Epithelial cell of prostate (primary cell): ENCODE measurements at regions not wholly inside any gene's neighbourhood (a gene's known extent, or its start where the extent isn't known, plus 50 kb on each side); places are given as distances from the start of the nearest gene placed in this dataset.
A peak's percentile ranks its signal among the peaks of the same experiment; 100 is the strongest.
"Not testable (repeated sequence)": the region's sequence is repeated elsewhere in the genome, so short reads cannot be mapped to it uniquely, and the experiment has no call there.

Experiments
- DNase-seq: peaks from one replicate; pipeline ENCODE4 v3.0.0-alpha.2; 2011; ENCODE audit warnings: low read depth, low spot score
- H3K27ac ChIP-seq: fragments of 450-650 bp; 2 replicates; pipeline ENCODE4 v1.5.1; 2017; ENCODE audit warnings: mild to moderate bottlenecking

DNA sequence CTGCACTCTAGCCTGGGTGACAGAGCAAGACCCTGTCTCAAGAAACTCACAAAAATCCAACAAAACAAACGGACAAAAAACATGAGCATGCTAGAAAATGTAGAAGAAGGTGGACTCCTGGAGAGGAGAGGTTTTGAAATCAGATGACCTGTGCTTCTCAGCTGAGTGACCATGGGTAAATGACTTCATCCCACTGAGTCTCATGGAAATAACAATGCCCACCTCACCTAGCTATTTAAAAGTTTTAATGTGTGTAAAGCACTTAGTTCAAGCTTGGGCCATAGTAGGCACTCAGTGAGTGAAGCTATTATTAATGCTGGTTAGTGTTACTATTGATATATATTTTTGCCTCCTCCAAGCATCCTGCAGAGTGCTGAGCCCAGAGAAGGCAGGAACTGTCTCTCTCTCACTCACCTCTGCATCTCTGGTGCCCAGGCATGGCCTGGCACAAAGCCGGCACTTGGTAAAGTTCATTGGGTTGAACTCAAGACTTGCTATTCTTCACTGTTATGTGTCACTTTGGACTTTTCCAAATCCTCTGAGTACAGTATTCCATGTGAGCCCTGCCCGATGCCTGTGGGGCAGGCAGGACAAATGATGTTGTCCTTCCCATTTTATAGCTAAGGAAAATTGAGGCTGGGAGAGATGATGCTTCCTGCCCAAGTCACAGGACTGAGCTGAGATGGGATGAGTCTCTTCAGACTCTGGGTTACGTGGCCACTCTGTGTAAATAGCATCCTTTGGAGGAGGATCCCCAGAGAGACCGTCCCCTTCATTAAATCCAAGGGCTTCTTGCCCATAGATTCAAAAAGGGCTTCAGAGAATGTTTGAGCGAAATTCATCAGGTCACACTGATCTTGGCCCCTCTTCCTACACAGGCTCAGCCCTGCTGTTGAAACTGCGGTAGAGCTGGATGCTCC, 81.4 kb upstream of the EMX2 start:
- no peak for DNase-seq
- H3K27ac ChIP-seq: peak overlapping the region; percentile 65

GRCh38 chr10:117458571-117458970, 83.3 kb upstream of the PDZD8 start:
- no peak for DNase-seq
- no peak overlapping the region for H3K27ac ChIP-seq

GRCh38 chr10:117457932-117458331, 82.7 kb upstream of the PDZD8 start:
- no peak for DNase-seq
- no peak overlapping the region for H3K27ac ChIP-seq

- DNase-seq: no peak
- H3K27ac ChIP-seq: no peak overlapping the region
Measured at GRCh38 chr10:117457071-117457810, 82.0 kb upstream of the PDZD8 start.

DNA sequence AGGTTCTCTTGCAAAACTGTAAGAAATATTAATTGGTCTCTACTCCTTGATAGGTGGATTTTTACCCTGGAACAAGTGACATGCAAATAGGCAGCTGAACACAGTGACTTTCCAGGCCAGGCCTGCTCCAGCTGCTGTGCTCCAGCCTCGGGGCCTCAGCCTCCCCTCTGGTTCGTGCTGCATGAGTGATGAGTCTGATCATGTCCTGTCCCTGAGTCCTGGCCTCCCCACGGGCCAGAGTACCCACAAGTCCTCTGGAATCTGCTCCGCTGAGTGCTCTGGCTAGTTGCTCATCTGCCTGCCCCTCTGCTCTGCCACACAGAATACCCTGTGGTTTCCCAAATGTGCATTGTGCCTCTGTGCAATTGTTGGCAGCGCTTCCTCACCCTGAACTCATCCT, 80.1 kb upstream of the PDZD8 start:
- no peak overlapping the region for H3K27ac ChIP-seq
- DNase-seq: no peak

GRCh38 chr10:117454502-117454901, 79.3 kb upstream of the PDZD8 start:
- no peak overlapping the region for H3K27ac ChIP-seq
- no peak for DNase-seq

GRCh38 chr10:117453484-117453883, 78.2 kb upstream of the PDZD8 start:
- not testable (repeated sequence) for H3K27ac ChIP-seq

DNA sequence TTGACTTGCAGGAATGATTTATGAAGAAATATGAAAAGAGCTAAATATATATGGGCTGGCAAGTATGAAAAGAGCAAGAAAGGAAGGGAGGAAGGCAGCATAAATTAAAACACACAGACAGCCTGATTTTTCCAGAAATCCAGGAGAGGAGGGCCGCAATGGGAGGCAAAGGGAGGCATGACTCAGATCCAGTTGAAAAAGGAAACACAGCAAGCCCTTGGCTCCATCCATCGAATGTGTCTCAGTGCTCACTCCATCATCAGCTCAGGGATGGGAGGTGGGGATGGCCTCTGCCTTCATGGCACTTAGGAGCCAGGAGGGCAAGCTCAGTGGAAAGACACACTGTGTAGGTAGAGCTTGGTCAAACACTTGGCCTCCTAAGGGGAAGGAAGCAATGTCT, 75.7 kb upstream of the PDZD8 start:
- DNase-seq: no peak
- no peak overlapping the region for H3K27ac ChIP-seq

More at GRCh38 chr10:117453484-117453883, 78.2 kb upstream of the PDZD8 start:
- not testable (repeated sequence) for DNase-seq

GRCh38 chr10:117449636-117450035, 74.4 kb upstream of the PDZD8 start:
- H3K27ac ChIP-seq: no peak overlapping the region
- no peak for DNase-seq

DNA sequence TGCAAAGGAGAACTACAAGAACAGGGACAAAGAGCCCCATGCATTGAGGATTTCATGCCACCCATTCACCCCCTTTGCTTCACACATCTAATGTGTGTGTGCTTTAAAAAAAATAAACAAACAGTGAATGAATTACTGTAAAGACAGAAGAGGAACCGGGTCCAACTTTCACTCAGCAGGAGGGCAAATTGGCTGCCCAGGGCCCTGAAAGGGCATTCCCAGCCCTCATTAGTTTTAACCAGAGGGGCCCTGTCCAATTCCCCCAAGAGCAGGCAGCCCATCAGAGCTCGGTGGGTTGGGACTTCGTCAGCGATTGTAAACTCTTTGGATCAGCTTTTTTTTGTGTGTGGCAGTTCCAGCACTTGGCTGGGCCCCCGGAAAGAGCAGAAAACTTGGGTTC, 73.6 kb upstream of the PDZD8 start:
- no peak overlapping the region for H3K27ac ChIP-seq
- DNase-seq: no peak

DNA sequence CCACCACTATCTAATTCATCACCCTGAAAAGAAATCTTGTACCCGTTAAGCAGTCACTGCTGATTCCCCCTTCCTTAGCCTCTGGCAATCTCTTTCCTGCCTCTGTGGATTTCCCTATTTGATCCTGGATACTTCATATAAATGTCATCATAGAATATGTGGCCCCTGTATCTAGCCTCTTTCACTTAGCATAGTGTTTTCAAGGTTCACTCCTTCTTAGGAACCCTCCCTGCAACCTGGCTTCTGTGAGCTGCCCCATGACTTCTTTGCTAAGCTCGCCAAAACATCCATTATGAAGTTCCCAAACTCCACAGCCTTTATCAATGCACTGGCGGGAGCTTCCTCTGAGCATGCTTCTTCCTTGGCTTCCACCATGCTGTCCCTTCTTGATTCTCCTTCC, 70.8 kb upstream of the PDZD8 start:
- no peak for DNase-seq
- H3K27ac ChIP-seq: no peak overlapping the region

DNA sequence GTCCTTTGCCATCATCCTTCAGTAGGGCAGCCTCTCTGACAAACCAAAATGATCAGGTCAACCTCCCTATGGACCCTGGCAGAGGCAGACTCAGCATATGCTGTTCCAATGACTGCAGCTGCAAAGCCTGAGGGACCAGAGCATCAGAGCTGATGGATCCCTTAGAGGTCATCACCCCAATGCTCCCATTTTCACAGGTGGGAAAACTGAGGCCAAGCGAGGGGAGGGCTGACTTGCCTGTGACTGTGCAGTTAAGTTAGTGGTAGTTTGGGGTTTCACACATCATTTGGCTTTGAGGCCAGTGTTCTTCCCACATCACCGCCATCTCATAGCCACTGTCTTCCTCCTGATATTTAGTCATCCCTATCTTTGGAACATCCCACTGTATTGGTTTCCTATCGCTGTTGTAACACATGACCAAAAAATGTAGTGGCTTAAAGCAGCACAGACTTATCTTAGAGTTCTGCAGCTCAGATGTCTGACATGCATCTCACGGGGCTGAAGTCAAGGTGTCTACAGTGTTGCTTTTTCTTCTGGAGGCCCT, 69.3 kb upstream of the PDZD8 start:
- H3K27ac ChIP-seq: no peak overlapping the region
- no peak for DNase-seq

- no peak overlapping the region for H3K27ac ChIP-seq
Measured at GRCh38 chr10:117443686-117444041, 68.4 kb upstream of the PDZD8 start.

GRCh38 chr10:117442944-117443685, 67.9 kb upstream of the PDZD8 start:
- DNase-seq: no peak
- H3K27ac ChIP-seq: no peak overlapping the region

More at GRCh38 chr10:117443686-117444041, 68.4 kb upstream of the PDZD8 start:
- DNase-seq: no peak

DNA sequence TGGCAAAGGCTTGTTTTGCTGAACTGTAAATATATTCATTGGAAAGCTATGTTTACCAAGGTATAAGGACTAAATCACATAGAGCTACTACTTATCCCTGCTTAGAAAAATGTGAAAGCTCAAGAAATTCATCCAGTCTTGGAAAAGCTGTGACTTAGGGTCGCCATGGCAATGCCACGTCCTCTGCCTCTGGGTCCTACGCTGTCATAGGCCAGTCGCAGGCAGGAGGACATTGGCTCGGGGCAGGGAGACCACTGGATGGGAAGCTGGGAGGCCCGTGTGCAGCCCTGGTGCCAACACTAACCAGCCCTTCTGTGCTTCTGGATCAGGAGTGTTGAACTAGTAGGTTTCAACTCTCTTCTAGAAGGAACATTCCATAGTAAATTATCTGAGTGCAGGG, 67.3 kb upstream of the PDZD8 start:
- peak overlapping the region; percentile 23 for H3K27ac ChIP-seq
- no peak for DNase-seq

- DNase-seq: no peak
- peak overlapping the region; percentile 23 for H3K27ac ChIP-seq
Measured at GRCh38 chr10:117441812-117442443, 66.7 kb upstream of the PDZD8 start.

- DNase-seq: no peak
- H3K27ac ChIP-seq: no peak overlapping the region
Measured at GRCh38 chr10:117441361-117441760, 66.1 kb upstream of the PDZD8 start.

GRCh38 chr10:117439243-117439912, 64.1 kb upstream of the PDZD8 start:
- peak overlapping the region; percentile 63 for H3K27ac ChIP-seq
- peak; percentile 97 for DNase-seq

DNA sequence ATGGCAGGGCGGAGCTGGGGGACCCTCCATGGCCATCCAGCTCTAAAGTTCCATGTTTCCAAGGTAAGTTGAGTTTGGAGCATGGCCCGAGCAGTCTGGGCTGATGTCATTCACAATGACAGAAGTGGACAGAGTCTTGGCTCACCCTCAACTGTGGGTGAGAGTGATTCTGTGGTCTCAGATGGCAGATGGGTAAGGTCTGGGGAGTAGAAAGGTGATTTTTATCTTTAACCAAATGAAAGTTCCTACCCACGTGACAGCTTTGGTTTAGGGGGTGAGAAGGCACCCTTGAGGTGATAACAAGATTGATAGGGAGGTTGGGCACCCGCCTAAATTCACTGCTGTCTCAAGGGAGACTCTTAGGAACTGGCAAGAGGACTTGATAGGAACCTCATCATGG, 57.6 kb upstream of the PDZD8 start:
- DNase-seq: no peak
- no peak overlapping the region for H3K27ac ChIP-seq
